Lower leg skin (tissue), 3 donors: ENCODE measurements at regions not wholly inside any gene's neighbourhood (a gene's known extent, or its start where the extent isn't known, plus 50 kb on each side); places are given as distances from the start of the nearest gene placed in this dataset.

Experiments used
- POLR2A ChIP-seq, 2 donors: fragments of 450-650 bp; IDR thresholded peaks; one replicate each; pipeline ENCODE4 v1.6.1; 2016 to 2017; ENCODE audit warnings: antibody characterized with exemption in 2 of 2, mild to moderate bottlenecking in 1 of 2, moderate library complexity in 1 of 2
- TF ChIP-seq, protein P1 (sequence below), 3 donors: fragments of 450-650 bp; IDR thresholded peaks; one replicate each; pipeline ENCODE4 v1.5.1; 2016; ENCODE audit warnings: antibody characterized with exemption in 3 of 3, mild to moderate bottlenecking in 3 of 3, moderate library complexity in 2 of 3

DNA sequence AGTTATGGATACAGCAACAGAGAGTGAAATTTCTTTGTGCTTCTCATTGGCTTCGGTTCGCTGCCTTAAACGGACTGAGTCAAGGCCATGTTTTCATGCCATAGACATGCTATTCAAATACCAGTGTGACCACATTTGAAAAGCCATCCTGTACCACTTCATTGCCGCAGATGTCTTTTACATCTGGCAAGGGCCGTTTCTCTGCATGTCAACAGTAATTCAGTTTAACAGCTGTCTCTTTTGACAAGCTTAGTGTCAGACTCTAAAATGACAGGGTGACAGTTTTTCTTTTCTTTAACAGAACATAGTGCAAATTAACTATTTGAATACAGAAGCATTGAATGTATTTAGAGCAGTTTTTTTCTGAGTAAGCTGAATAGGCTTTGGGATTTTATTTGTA lies 362.2 kb upstream of the POU3F4 start:
- TF ChIP-seq POLR2A (IDR thresholded peaks at IDR 0.05), result no peak
- TF ChIP-seq, protein P1, sequence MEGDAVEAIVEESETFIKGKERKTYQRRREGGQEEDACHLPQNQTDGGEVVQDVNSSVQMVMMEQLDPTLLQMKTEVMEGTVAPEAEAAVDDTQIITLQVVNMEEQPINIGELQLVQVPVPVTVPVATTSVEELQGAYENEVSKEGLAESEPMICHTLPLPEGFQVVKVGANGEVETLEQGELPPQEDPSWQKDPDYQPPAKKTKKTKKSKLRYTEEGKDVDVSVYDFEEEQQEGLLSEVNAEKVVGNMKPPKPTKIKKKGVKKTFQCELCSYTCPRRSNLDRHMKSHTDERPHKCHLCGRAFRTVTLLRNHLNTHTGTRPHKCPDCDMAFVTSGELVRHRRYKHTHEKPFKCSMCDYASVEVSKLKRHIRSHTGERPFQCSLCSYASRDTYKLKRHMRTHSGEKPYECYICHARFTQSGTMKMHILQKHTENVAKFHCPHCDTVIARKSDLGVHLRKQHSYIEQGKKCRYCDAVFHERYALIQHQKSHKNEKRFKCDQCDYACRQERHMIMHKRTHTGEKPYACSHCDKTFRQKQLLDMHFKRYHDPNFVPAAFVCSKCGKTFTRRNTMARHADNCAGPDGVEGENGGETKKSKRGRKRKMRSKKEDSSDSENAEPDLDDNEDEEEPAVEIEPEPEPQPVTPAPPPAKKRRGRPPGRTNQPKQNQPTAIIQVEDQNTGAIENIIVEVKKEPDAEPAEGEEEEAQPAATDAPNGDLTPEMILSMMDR (IDR thresholded peaks at IDR 0.05), result no peak
